Upper lobe of left lung (tissue), 4 donors: ENCODE measurements at regions not wholly inside any gene's neighbourhood (a gene's known extent, or its start where the extent isn't known, plus 50 kb on each side); places are given as distances from the start of the nearest gene placed in this dataset.

Source experiments
- CTCF ChIP-seq, 6 experiments: fragments of 450-650 bp in 4 of 6; fragments of 200-600 bp in 2 of 6; sonication (generic) in 2 of 6; IDR thresholded peaks; one replicate each; pipeline ENCODE4 v1.5.1; 2016 to 2019; ENCODE audit warnings: antibody characterized with exemption in 6 of 6
- EP300 ChIP-seq, 4 donors: sonication (generic); formaldehyde crosslinking; IDR thresholded peaks; one replicate each; pipeline ENCODE4 v1.5.1; 2017; ENCODE audit warnings: antibody characterized with exemption in 4 of 4, control low read depth in 2 of 4
- POLR2A ChIP-seq, 4 donors: fragments of 450-650 bp; IDR thresholded peaks; one replicate each; pipeline ENCODE4 v1.5.1; 2016 to 2017; ENCODE audit warnings: antibody characterized with exemption in 4 of 4, mild to moderate bottlenecking in 2 of 4

GRCh38 chrX:5145957-5146356 lies 1082.7 kb downstream of the NLGN4X start:
- TF ChIP-seq EP300 (IDR thresholded peaks at IDR 0.05) (no peak), CTCF (IDR thresholded peaks at IDR 0.05) (no peak), POLR2A (IDR thresholded peaks at IDR 0.05) (no peak)
